ENCODE measurements at regions not wholly inside any gene's neighbourhood (a gene's known extent, or its start where the extent isn't known, plus 50 kb on each side); places are given as distances from the start of the nearest gene placed in this dataset.

- no peaks in the 10 kb centered on the region for H4K20me1 ChIP-seq (ENCODE audit: insufficient read depth)
- RAD21 ChIA-PET (ENCODE audit: low non-redundant PET in 1 of 2, low total read pairs in 2 of 2, uncharacterized antibody in 2 of 2, unreplicated experiment in 2 of 2) = no interaction called here
- no peaks in the 10 kb centered on the region for H3K79me2 ChIP-seq (ENCODE audit: insufficient read depth, low read length)
- H3K9ac ChIP-seq (ENCODE audit: low read length) = no peak overlapping the region
- H3K9me3 ChIP-seq (ENCODE audit: control insufficient read depth in 1 of 2, insufficient read depth in 1 of 2, low read depth in 1 of 2, low read length in 2 of 2) = no peaks in the 10 kb centered on the region
- intact Hi-C loops (cut with micrococcal nuclease) = no loop called here
- no peaks in the 10 kb centered on the region for H3K36me3 ChIP-seq (ENCODE audit: control insufficient read depth in 1 of 2, insufficient read depth in 2 of 2, low read length in 2 of 2)
- BruUV-seq (replicated peaks) = no TSS peak
- H2AFZ ChIP-seq (ENCODE audit: low read depth, low read length, poor library complexity, severe bottlenecking) = no peak overlapping the region
- no peak overlapping the region for H3K4me3 ChIP-seq (replicated peaks in 1 of 2; ENCODE audit: low read depth in 1 of 2, low read length in 2 of 2)
- H3K4me2 ChIP-seq (ENCODE audit: low read length) = peak overlapping the region; percentile 12; the same call in 1 of the 2 replicates
- H3K4me1 ChIP-seq (ENCODE audit: control insufficient read depth in 1 of 2, insufficient read depth in 2 of 2, low read length in 2 of 2) = peaks cover 0 to 8% of the 10 kb centered on the region in 2 experiments; a peak in 1 of 4 replicates
- ATAC-seq (peak; percentile 77), DNase-seq (ENCODE audit: low read depth, low spot score) (peak; percentile 7)
- POLR2A ChIA-PET = no interaction called here
- no peak for TF ChIP-seq CEBPB (IDR thresholded peaks at IDR 0.05; ENCODE audit: low read depth)
- 0 out of 2 replicates have a peak, but pooled peaks have one; percentile 12 for TF ChIP-seq JUND (IDR thresholded peaks at IDR 0.05)
- no peak for TF ChIP-seq EZH2 (IDR thresholded peaks at IDR 0.05)
- TF ChIP-seq FOSL1 (IDR thresholded peaks at IDR 0.05; ENCODE audit: low read depth) = 0 out of 2 replicates have a peak, but pooled peaks have one; percentile 25
- no peaks in the 10 kb centered on the region for H3K9me2 ChIP-seq (ENCODE audit: insufficient read depth)
- H3K27me3 ChIP-seq (ENCODE audit: insufficient read depth, low read length) = no peaks in the 10 kb centered on the region
- no peak overlapping the region for H3K27ac ChIP-seq (ENCODE audit: low read depth, low read length)
- CTCF ChIA-PET = no interaction called here
These were observed 739.9 kb downstream of the SLC16A7 start for GRCh38 chr12:60335745-60336144.

- POLR2A ChIA-PET = no interaction called here
- intact Hi-C loops (cut with micrococcal nuclease) = no loop called here
- no peak overlapping the region for H3K4me3 ChIP-seq (replicated peaks in 1 of 2; ENCODE audit: low read depth in 1 of 2, low read length in 2 of 2)
These were observed 742.2 kb downstream of the SLC16A7 start for GRCh38 chr12:60337839-60338549.

More at GRCh38 chr12:60337839-60338549, 742.2 kb downstream of the SLC16A7 start:
- TF ChIP-seq CBX3 (IDR thresholded peaks at IDR 0.05; ENCODE audit: low read depth) (no peak), JUND (IDR thresholded peaks at IDR 0.05) (no peak), TCF7L2 (IDR thresholded peaks at IDR 0.05; ENCODE audit: borderline replicate concordance, extremely low read depth, insufficient read depth, insufficient read length) (no peak), SIN3A (IDR thresholded peaks at IDR 0.05; ENCODE audit: low read depth) (no peak), RAD21 (IDR thresholded peaks at IDR 0.05; ENCODE audit: low read depth) (no peak), ELF1 (IDR thresholded peaks at IDR 0.05; ENCODE audit: borderline replicate concordance, low read depth) (no peak), POLR2A (IDR thresholded peaks at IDR 0.05; ENCODE audit: borderline replicate concordance, extremely low read depth, insufficient read depth, insufficient read length) (no peak), ZFX (IDR thresholded peaks at IDR 0.05) (no peak), ZNF274 (IDR thresholded peaks at IDR 0.05; ENCODE audit: low read depth, low read length) (no peak), FOSL1 (IDR thresholded peaks at IDR 0.05; ENCODE audit: low read depth) (no peak), ATF3 (IDR thresholded peaks at IDR 0.05) (no peak)
- TF ChIP-seq, protein P1, sequence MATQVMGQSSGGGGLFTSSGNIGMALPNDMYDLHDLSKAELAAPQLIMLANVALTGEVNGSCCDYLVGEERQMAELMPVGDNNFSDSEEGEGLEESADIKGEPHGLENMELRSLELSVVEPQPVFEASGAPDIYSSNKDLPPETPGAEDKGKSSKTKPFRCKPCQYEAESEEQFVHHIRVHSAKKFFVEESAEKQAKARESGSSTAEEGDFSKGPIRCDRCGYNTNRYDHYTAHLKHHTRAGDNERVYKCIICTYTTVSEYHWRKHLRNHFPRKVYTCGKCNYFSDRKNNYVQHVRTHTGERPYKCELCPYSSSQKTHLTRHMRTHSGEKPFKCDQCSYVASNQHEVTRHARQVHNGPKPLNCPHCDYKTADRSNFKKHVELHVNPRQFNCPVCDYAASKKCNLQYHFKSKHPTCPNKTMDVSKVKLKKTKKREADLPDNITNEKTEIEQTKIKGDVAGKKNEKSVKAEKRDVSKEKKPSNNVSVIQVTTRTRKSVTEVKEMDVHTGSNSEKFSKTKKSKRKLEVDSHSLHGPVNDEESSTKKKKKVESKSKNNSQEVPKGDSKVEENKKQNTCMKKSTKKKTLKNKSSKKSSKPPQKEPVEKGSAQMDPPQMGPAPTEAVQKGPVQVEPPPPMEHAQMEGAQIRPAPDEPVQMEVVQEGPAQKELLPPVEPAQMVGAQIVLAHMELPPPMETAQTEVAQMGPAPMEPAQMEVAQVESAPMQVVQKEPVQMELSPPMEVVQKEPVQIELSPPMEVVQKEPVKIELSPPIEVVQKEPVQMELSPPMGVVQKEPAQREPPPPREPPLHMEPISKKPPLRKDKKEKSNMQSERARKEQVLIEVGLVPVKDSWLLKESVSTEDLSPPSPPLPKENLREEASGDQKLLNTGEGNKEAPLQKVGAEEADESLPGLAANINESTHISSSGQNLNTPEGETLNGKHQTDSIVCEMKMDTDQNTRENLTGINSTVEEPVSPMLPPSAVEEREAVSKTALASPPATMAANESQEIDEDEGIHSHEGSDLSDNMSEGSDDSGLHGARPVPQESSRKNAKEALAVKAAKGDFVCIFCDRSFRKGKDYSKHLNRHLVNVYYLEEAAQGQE (IDR thresholded peaks at IDR 0.05; ENCODE audit: low read depth) = no peak
- peaks cover 0 to 8% of the 10 kb centered on the region in 2 experiments; a peak in 1 of 4 replicates for H3K4me1 ChIP-seq (ENCODE audit: control insufficient read depth in 1 of 2, insufficient read depth in 2 of 2, low read length in 2 of 2)
- BruUV-seq (replicated peaks) = no TSS peak
- H3K4me2 ChIP-seq (ENCODE audit: low read length) = no peak overlapping the region
- CTCF ChIA-PET = no interaction called here
- H3K9me2 ChIP-seq (ENCODE audit: insufficient read depth) = no peaks in the 10 kb centered on the region
- ATAC-seq (no peak), DNase-seq (ENCODE audit: low read depth, low spot score) (no peak)
- H4K20me1 ChIP-seq (ENCODE audit: insufficient read depth) = no peaks in the 10 kb centered on the region
- no peak overlapping the region for H3K27ac ChIP-seq (ENCODE audit: low read depth, low read length)
- H3K79me2 ChIP-seq (ENCODE audit: insufficient read depth, low read length) = no peaks in the 10 kb centered on the region
- no peak overlapping the region for H3K9ac ChIP-seq (ENCODE audit: low read length)
- peak overlapping the region; percentile 13 for H2AFZ ChIP-seq (ENCODE audit: low read depth, low read length, poor library complexity, severe bottlenecking)
- no peaks in the 10 kb centered on the region for H3K27me3 ChIP-seq (ENCODE audit: insufficient read depth, low read length)
- H3K36me3 ChIP-seq (ENCODE audit: control insufficient read depth in 1 of 2, insufficient read depth in 2 of 2, low read length in 2 of 2) = no peaks in the 10 kb centered on the region
- H3K9me3 ChIP-seq (ENCODE audit: control insufficient read depth in 1 of 2, insufficient read depth in 1 of 2, low read depth in 1 of 2, low read length in 2 of 2) = no peaks in the 10 kb centered on the region
- RAD21 ChIA-PET (ENCODE audit: low non-redundant PET in 1 of 2, low total read pairs in 2 of 2, uncharacterized antibody in 2 of 2, unreplicated experiment in 2 of 2) = no interaction called here
